ENCODE measurements at regions not wholly inside any gene's neighbourhood (a gene's known extent, or its start where the extent isn't known, plus 50 kb on each side); places are given as distances from the start of the nearest gene placed in this dataset.

GRCh38 chr12:4859478-4860210 is 50.1 kb upstream of the KCNA1 start:
- DNase-seq = no peak

Data from femur (tissue), 1 donor.